Glutamatergic neuron (in vitro differentiated cells): ENCODE measurements at regions not wholly inside any gene's neighbourhood (a gene's known extent, or its start where the extent isn't known, plus 50 kb on each side); places are given as distances from the start of the nearest gene placed in this dataset.

Source experiments
- DNase-seq: peaks from one replicate; pipeline ENCODE4 v3.0.0; 2022
- H3K27ac Mint-ChIP-seq: one replicate; pipeline ENCODE4 v1.8.0; 2020; ENCODE audit warnings: mild to moderate bottlenecking, mixed read lengths, inconsistent platforms; ENCODE audit not compliant: unreplicated experiment
- H3K27me3 Mint-ChIP-seq: one replicate; pipeline ENCODE4 v1.8.0; 2020; ENCODE audit warnings: mild to moderate bottlenecking, moderate library complexity, mixed read lengths, inconsistent platforms; ENCODE audit not compliant: unreplicated experiment
- H3K36me3 Mint-ChIP-seq: one replicate; pipeline ENCODE4 v1.8.0; 2020; ENCODE audit warnings: mild to moderate bottlenecking, mixed read lengths, inconsistent platforms; ENCODE audit not compliant: unreplicated experiment
- H3K4me1 Mint-ChIP-seq: one replicate; pipeline ENCODE4 v1.8.0; 2020; ENCODE audit warnings: mild to moderate bottlenecking, low read depth, mixed read lengths, inconsistent platforms; ENCODE audit not compliant: unreplicated experiment
- H3K4me3 Mint-ChIP-seq: one replicate; pipeline ENCODE4 v1.8.0; 2020; ENCODE audit warnings: mild to moderate bottlenecking, mixed read lengths, inconsistent platforms; ENCODE audit not compliant: unreplicated experiment
- H3K9me3 Mint-ChIP-seq: one replicate; pipeline ENCODE4 v1.8.0; 2020; ENCODE audit warnings: mild to moderate bottlenecking, moderate library complexity, mixed read lengths, inconsistent platforms; ENCODE audit not compliant: unreplicated experiment
- CTCF ChIP-seq: fragments of 200-600 bp; sonication (generic); IDR thresholded peaks from one replicate; pipeline ENCODE4 v1.5.0; 2021; ENCODE audit not compliant: partially characterized antibody, unreplicated experiment

GRCh38 chr14:56745097-56745496, 65.2 kb downstream of the OTX2 start:
- H3K9me3 Mint-ChIP-seq, result no peaks in the 10 kb centered on the region
- H3K27ac Mint-ChIP-seq, result no peak overlapping the region
- DNase-seq, result no peak
- no peak for TF ChIP-seq CTCF
- no peaks in the 10 kb centered on the region for H3K36me3 Mint-ChIP-seq
- peaks cover 2% of the 10 kb centered on the region for H3K27me3 Mint-ChIP-seq
- no peak overlapping the region for H3K4me3 Mint-ChIP-seq
- H3K4me1 Mint-ChIP-seq, result peaks cover 14% of the 10 kb centered on the region

DNA sequence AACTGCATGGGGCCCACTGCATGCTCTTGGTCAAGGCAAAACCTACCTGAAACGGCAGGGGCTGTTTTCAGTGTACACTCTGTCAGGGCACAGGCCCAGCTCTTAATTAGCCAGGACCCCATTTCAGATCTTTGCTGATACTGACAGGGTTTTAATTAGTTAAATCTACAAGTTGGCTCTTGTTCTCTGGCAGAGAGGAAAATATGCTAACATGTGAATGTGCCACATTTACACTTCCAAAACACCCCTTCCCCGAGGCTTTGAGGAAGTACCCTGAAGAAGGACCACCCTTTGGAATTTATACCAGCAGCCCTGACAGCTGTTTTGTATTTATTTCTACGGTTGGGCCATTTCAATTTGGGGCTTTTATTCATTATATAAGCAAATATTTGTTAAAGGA, 66.3 kb downstream of the OTX2 start:
- Mint-ChIP-seq H3K4me1 (peaks cover 20% of the 10 kb centered on the region), H3K4me3 (no peak overlapping the region), H3K27ac (no peak overlapping the region), H3K9me3 (no peaks in the 10 kb centered on the region), H3K27me3 (peaks cover 2% of the 10 kb centered on the region), H3K36me3 (no peaks in the 10 kb centered on the region)
- DNase-seq, result no peak
- no peak for TF ChIP-seq CTCF

- TF ChIP-seq CTCF, result no peak
- no peak for DNase-seq
- H3K27ac Mint-ChIP-seq, result peak overlapping the region; percentile 34
- H3K27me3 Mint-ChIP-seq, result peaks cover 2% of the 10 kb centered on the region
- H3K4me3 Mint-ChIP-seq, result peak overlapping the region; percentile 1
- H3K9me3 Mint-ChIP-seq, result no peaks in the 10 kb centered on the region
- no peaks in the 10 kb centered on the region for H3K36me3 Mint-ChIP-seq
- peaks cover 20% of the 10 kb centered on the region for H3K4me1 Mint-ChIP-seq
Measured at GRCh38 chr14:56742391-56742878, 67.8 kb downstream of the OTX2 start.

GRCh38 chr14:56741325-56741724, 69.0 kb downstream of the OTX2 start:
- Mint-ChIP-seq H3K4me3 (no peak overlapping the region), H3K27ac (no peak overlapping the region), H3K4me1 (peaks cover 23% of the 10 kb centered on the region), H3K9me3 (peaks cover 2% of the 10 kb centered on the region), H3K36me3 (no peaks in the 10 kb centered on the region), H3K27me3 (peaks cover 2% of the 10 kb centered on the region)
- no peak for DNase-seq
- TF ChIP-seq CTCF, result no peak

DNA sequence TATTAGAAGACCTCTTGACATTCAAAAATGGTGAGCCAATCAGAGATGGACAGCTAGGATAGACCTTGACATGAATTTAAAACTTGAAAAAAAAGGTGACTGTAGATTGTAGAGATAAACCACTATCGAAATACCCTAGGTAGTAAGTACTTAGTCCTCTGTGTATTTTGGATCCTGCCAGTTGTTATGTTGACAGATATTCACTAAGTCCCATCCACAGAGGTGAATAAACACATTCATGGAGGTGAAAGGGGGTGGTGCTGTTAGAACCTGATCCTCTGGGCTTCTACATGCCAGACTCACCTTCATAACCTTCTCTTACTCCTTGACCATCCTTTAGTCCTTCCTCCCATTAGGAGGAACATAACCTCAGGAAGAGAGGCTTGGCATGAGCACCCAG, 72.3 kb downstream of the OTX2 start:
- peaks cover 35% of the 10 kb centered on the region for H3K4me1 Mint-ChIP-seq

More for the DNA sequence above, 72.3 kb downstream of the OTX2 start:
- Mint-ChIP-seq H3K27me3 (peaks cover under 1% of the 10 kb centered on the region), H3K27ac (no peak overlapping the region), H3K9me3 (peaks cover 2% of the 10 kb centered on the region), H3K36me3 (no peaks in the 10 kb centered on the region), H3K4me3 (no peak overlapping the region)
- TF ChIP-seq CTCF, result no peak
- no peak for DNase-seq
